Panc1 (cell line): ENCODE measurements at regions not wholly inside any gene's neighbourhood (a gene's known extent, or its start where the extent isn't known, plus 50 kb on each side); places are given as distances from the start of the nearest gene placed in this dataset.

Experiments
- ATAC-seq: fragments of 200-7000 bp; cut with Tn5 transposase; 2 replicates; pipeline ENCODE4 v1.9.1; 2020; ENCODE audit warnings: mild to moderate bottlenecking, moderate library complexity
- BruUV-seq: library from RNA; stranded (reverse); fragments of 400-500 nt; replicated peaks from 2 replicates; lab custom pipeline; 2021; lab: Mats Ljungman, UMichigan
- CTCF ChIA-PET: fragments of 300-600 bp; sonication (Branson Sonifier 250); formaldehyde crosslinking; loops from one replicate; lab custom pipeline; 2022; ENCODE audit warnings: antibody characterized with exemption; lab: Charles Lee
- POLR2A ChIA-PET: fragments of 300-600 bp; sonication (Branson Sonifier 250); formaldehyde crosslinking; loops from one replicate; lab custom pipeline; 2022; ENCODE audit warnings: antibody characterized with exemption; lab: Charles Lee
- DNase-seq: peaks from one replicate; pipeline ENCODE4 v3.0.0-alpha.2; 2010; ENCODE audit warnings: low read depth, low spot score
- H3K27ac ChIP-seq: 2 replicates; pipeline ENCODE4 v1.5.1; 2011; ENCODE audit warnings: mild to moderate bottlenecking, low read length, inconsistent platforms
- H3K27me3 ChIP-seq: fragments of 200-500 bp; sonication (Bioruptor generic); 2 replicates; pipeline ENCODE4 v1.6.0; 2014; ENCODE audit warnings: low read length, inconsistent platforms; ENCODE audit not compliant: control insufficient read depth, insufficient read depth
- H3K36me3 ChIP-seq: fragments of 200-500 bp; sonication (Bioruptor generic); 2 replicates; pipeline ENCODE4 v1.5.1; 2014; ENCODE audit warnings: inconsistent platforms, mild to moderate bottlenecking, low read length, moderate library complexity; ENCODE audit not compliant: control insufficient read depth, insufficient read depth
- H3K4me1 ChIP-seq: 2 replicates; pipeline ENCODE4 v1.5.1; 2011; ENCODE audit warnings: inconsistent platforms, mild to moderate bottlenecking, low read length, moderate library complexity; ENCODE audit not compliant: control insufficient read depth, insufficient read depth
- H3K4me3 ChIP-seq, 2 experiments: 2 replicates each; pipeline ENCODE4 v1.5.1; 2011 to 2012; ENCODE audit warnings: low read depth in 2 of 2, low read length in 2 of 2, mild to moderate bottlenecking in 2 of 2, inconsistent platforms in 1 of 2, moderate library complexity in 1 of 2
- H3K9me3 ChIP-seq: fragments of 200-500 bp; sonication (Bioruptor generic); 2 replicates; pipeline ENCODE4 v1.5.1; 2014; ENCODE audit warnings: low read depth, mild to moderate bottlenecking, inconsistent platforms, low read length, moderate library complexity; ENCODE audit not compliant: control insufficient read depth, insufficient read depth
- CTCF ChIP-seq: fragments of 450-650 bp; IDR thresholded peaks from 2 replicates; pipeline ENCODE4 v1.5.1; 2017; ENCODE audit warnings: mild to moderate bottlenecking
- POLR2AphosphoS5 ChIP-seq: IDR thresholded peaks from 2 replicates; pipeline ENCODE4 v1.6.1; 2012; ENCODE audit warnings: mild to moderate bottlenecking, low read depth, low read length, moderate library complexity
- REST ChIP-seq, 2 experiments: IDR thresholded peaks; 2 replicates each; pipeline ENCODE4 v1.6.1; 2011 to 2012; ENCODE audit warnings: low read depth in 2 of 2, control low read depth in 1 of 2, low read length in 1 of 2, mild to moderate bottlenecking in 1 of 2, moderate library complexity in 1 of 2; ENCODE audit not compliant: insufficient read depth in 1 of 2
- SIN3A ChIP-seq: IDR thresholded peaks from 2 replicates; pipeline ENCODE4 v1.6.1; 2012; ENCODE audit warnings: low read depth, mild to moderate bottlenecking, low read length, moderate library complexity, borderline replicate concordance; ENCODE audit not compliant: insufficient read depth
- TCF7L2 ChIP-seq: IDR thresholded peaks from 2 replicates; pipeline ENCODE4 v1.6.1; 2011; ENCODE audit warnings: mild to moderate bottlenecking, low read depth, low read length, inconsistent platforms
- in situ Hi-C: cut with HindIII; loops from 2 replicates; pipeline ENCODE4 v1.10.0; 2016; ENCODE audit warnings: low sequenced_read_pairs, low pct_unique_long_range_greater_than_20kb
- intact Hi-C: fragments of 100-400 bp; cut with micrococcal nuclease; formaldehyde crosslinking; loops from one replicate; pipeline ENCODE4 v1.10.0; 2022; ENCODE audit not compliant: unreplicated experiment

GRCh38 chr11:18878211-18878610 lies 61.0 kb downstream of the MRGPRX1 start:
- H3K4me1 ChIP-seq = no peaks in the 10 kb centered on the region
- H3K9me3 ChIP-seq = no peaks in the 10 kb centered on the region
- H3K36me3 ChIP-seq = no peaks in the 10 kb centered on the region
- POLR2A ChIA-PET = no interaction called here
- in situ Hi-C loops = no loop called here
- no peak overlapping the region for H3K27ac ChIP-seq
- BruUV-seq = no TSS peak
- peaks cover 3% of the 10 kb centered on the region for H3K27me3 ChIP-seq
- TF ChIP-seq TCF7L2 = no peak
- TF ChIP-seq SIN3A = no peak
- TF ChIP-seq CTCF = no peak
- intact Hi-C loops = no loop called here
- no peak overlapping the region for H3K4me3 ChIP-seq
- ATAC-seq = no peak
- DNase-seq = no peak
- CTCF ChIA-PET = no interaction called here

GRCh38 chr11:18865951-18866350 lies 73.3 kb downstream of the MRGPRX1 start:
- POLR2A ChIA-PET = no interaction called here
- Histone ChIP-seq H3K9me3 (no peaks in the 10 kb centered on the region), H3K36me3 (no peaks in the 10 kb centered on the region), H3K4me1 (no peaks in the 10 kb centered on the region), H3K27ac (no peak overlapping the region), H3K4me3 (no peak overlapping the region), H3K27me3 (peaks cover 15% of the 10 kb centered on the region)
- TF ChIP-seq REST (IDR thresholded peaks at IDR 0.05; ENCODE audit: insufficient read depth in 1 of 2, low read depth in 2 of 2, low read length in 1 of 2) (no peak), CTCF (no peak), POLR2AphosphoS5 (no peak), TCF7L2 (no peak), SIN3A (no peak)
- ATAC-seq (no peak), DNase-seq (no peak)
- CTCF ChIA-PET = no interaction called here
- no TSS peak for BruUV-seq
- intact Hi-C loops = no loop called here
- in situ Hi-C loops = no loop called here

- intact Hi-C loops = no loop called here
- ATAC-seq (no peak), DNase-seq (no peak)
- CTCF ChIA-PET = no interaction called here
- in situ Hi-C loops = no loop called here
- Histone ChIP-seq H3K27me3 (peaks cover 15% of the 10 kb centered on the region), H3K36me3 (no peaks in the 10 kb centered on the region), H3K27ac (no peak overlapping the region), H3K4me3 (no peak overlapping the region), H3K9me3 (no peaks in the 10 kb centered on the region), H3K4me1 (no peaks in the 10 kb centered on the region)
- POLR2A ChIA-PET = no interaction called here
- TF ChIP-seq REST (IDR thresholded peaks at IDR 0.05; ENCODE audit: insufficient read depth in 1 of 2, low read depth in 2 of 2, low read length in 1 of 2) = no peak
- BruUV-seq = no TSS peak
These were observed 73.7 kb upstream of the PTPN5 start for GRCh38 chr11:18865261-18865660.
